ENCODE measurements at regions not wholly inside any gene's neighbourhood (a gene's known extent, or its start where the extent isn't known, plus 50 kb on each side); places are given as distances from the start of the nearest gene placed in this dataset.

- H3K27ac ChIP-seq: no peak overlapping the region
- intact Hi-C loops (cut with DNase I): no loop called here
Observed at GRCh38 chr3:182692021-182692420, 101.3 kb upstream of the ATP11B start.

GRCh38 chr3:182692695-182693094, 100.6 kb upstream of the ATP11B start:
- H3K9me3 ChIP-seq: no peaks in the 10 kb centered on the region
- no peaks in the 10 kb centered on the region for H3K27me3 ChIP-seq
- no peak overlapping the region for H3K27ac ChIP-seq
- ATAC-seq: no peak
- no peaks in the 10 kb centered on the region for H3K36me3 ChIP-seq (replicated peaks in 1 of 2; ENCODE audit: insufficient read depth in 1 of 2, low read depth in 2 of 2)
- intact Hi-C loops (cut with DNase I): no loop called here
- H3K4me3 ChIP-seq: no peak overlapping the region
- DNase-seq: no peak
- no peak for TF ChIP-seq CTCF (IDR thresholded peaks at IDR 0.05)
- TF ChIP-seq POLR2A (IDR thresholded peaks at IDR 0.05): no peak
- 65 to 82% methylated on average over 1 of the region's 1 CpG for WGBS, 2 donors
- no peaks in the 10 kb centered on the region for H3K4me1 ChIP-seq

More at GRCh38 chr3:182692021-182692420, 101.3 kb upstream of the ATP11B start:
- DNase-seq: no peak
- TF ChIP-seq CTCF (IDR thresholded peaks at IDR 0.05) (no peak), POLR2A (IDR thresholded peaks at IDR 0.05) (no peak)
- H3K36me3 ChIP-seq (replicated peaks in 1 of 2; ENCODE audit: insufficient read depth in 1 of 2, low read depth in 2 of 2): no peaks in the 10 kb centered on the region
- no peaks in the 10 kb centered on the region for H3K27me3 ChIP-seq
- 77 to 94% methylated on average over 6 of the region's 6 CpGs for WGBS, 2 donors
- no peak for ATAC-seq
- no peaks in the 10 kb centered on the region for H3K4me1 ChIP-seq
- H3K4me3 ChIP-seq: no peak overlapping the region
- no peaks in the 10 kb centered on the region for H3K9me3 ChIP-seq

DNA sequence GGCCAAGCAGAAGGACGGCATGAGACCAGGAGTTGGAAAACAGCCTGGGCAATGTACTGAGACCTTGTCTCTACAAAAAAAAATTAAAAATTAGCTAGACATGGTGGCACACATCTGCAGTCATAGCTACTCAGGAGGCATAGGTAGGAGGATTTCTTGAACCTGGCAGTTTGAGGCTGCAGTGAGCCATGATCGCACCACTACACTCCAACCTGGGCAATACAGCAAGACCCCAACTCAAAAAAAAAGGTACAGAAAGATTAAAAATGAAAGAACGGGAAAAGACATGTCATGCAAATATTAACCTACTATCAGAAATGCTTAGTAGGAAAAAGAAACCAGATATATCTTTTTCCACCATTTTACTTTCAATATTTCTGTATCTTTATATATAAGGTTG, 99.6 kb upstream of the ATP11B start:
- Histone ChIP-seq H3K9me3 (no peaks in the 10 kb centered on the region), H3K27me3 (no peaks in the 10 kb centered on the region), H3K27ac (no peak overlapping the region), H3K4me3 (no peak overlapping the region), H3K4me1 (no peaks in the 10 kb centered on the region), H3K36me3 (replicated peaks in 1 of 2; ENCODE audit: insufficient read depth in 1 of 2, low read depth in 2 of 2) (no peaks in the 10 kb centered on the region)
- no peak for ATAC-seq
- WGBS, 2 donors: 81 to 83% methylated on average over 3 of the region's 3 CpGs
- TF ChIP-seq CTCF (IDR thresholded peaks at IDR 0.05) (no peak), POLR2A (IDR thresholded peaks at IDR 0.05) (no peak)
- intact Hi-C loops (cut with DNase I): no loop called here
- no peak for DNase-seq

GRCh38 chr3:182696916-182697315, 96.4 kb upstream of the ATP11B start:
- TF ChIP-seq CTCF (IDR thresholded peaks at IDR 0.05): no peak
- no peak for TF ChIP-seq POLR2A (IDR thresholded peaks at IDR 0.05)
- Histone ChIP-seq H3K36me3 (replicated peaks in 1 of 2; ENCODE audit: insufficient read depth in 1 of 2, low read depth in 2 of 2) (no peaks in the 10 kb centered on the region), H3K9me3 (no peaks in the 10 kb centered on the region), H3K4me1 (no peaks in the 10 kb centered on the region), H3K27me3 (no peaks in the 10 kb centered on the region), H3K4me3 (no peak overlapping the region), H3K27ac (no peak overlapping the region)
- WGBS, 2 donors: 77 to 85% methylated on average over 3 of the region's 3 CpGs
- intact Hi-C loops (cut with DNase I): no loop called here
- no peak for ATAC-seq
- DNase-seq: no peak

GRCh38 chr3:182697345-182697919, 95.9 kb upstream of the ATP11B start:
- intact Hi-C loops (cut with DNase I): no loop called here
- ATAC-seq: no peak
- no peak for DNase-seq
- Histone ChIP-seq H3K27ac (no peak overlapping the region), H3K27me3 (no peaks in the 10 kb centered on the region), H3K4me3 (no peak overlapping the region), H3K4me1 (no peaks in the 10 kb centered on the region), H3K36me3 (replicated peaks in 1 of 2; ENCODE audit: insufficient read depth in 1 of 2, low read depth in 2 of 2) (no peaks in the 10 kb centered on the region), H3K9me3 (no peaks in the 10 kb centered on the region)
- no peak for TF ChIP-seq CTCF (IDR thresholded peaks at IDR 0.05)
- TF ChIP-seq POLR2A (IDR thresholded peaks at IDR 0.05): no peak
- 39 to 47% methylated on average over 12 of the region's 12 CpGs for WGBS, 2 donors

All from body of pancreas (tissue), 4 donors.